Progenitor cell of endocrine pancreas (in vitro differentiated cells): ENCODE measurements at regions not wholly inside any gene's neighbourhood (a gene's known extent, or its start where the extent isn't known, plus 50 kb on each side); places are given as distances from the start of the nearest gene placed in this dataset.

Source experiments
- DNase-seq: peaks from one replicate; pipeline ENCODE4 v3.0.0; 2021; ENCODE audit warnings: low spot score; ENCODE audit not compliant: unreplicated experiment
- H3K27ac Mint-ChIP-seq: 2 replicates; pipeline ENCODE4 v1.8.0; 2021; ENCODE audit warnings: mild to moderate bottlenecking, moderate library complexity, mixed read lengths
- H3K27me3 Mint-ChIP-seq: 2 replicates; pipeline ENCODE4 v1.8.0; 2021; ENCODE audit warnings: mixed read lengths
- H3K36me3 Mint-ChIP-seq: 2 replicates; pipeline ENCODE4 v1.8.0; 2022; ENCODE audit warnings: mixed read lengths; ENCODE audit not compliant: insufficient read depth
- H3K4me1 Mint-ChIP-seq: 2 replicates; pipeline ENCODE4 v1.8.0; 2021; ENCODE audit warnings: low read depth, mixed read lengths
- H3K4me3 Mint-ChIP-seq: 2 replicates; pipeline ENCODE4 v1.8.0; 2021; ENCODE audit warnings: low read depth, mild to moderate bottlenecking, moderate library complexity, mixed read lengths
- H3K9me3 Mint-ChIP-seq: 2 replicates; pipeline ENCODE4 v1.8.0; 2021; ENCODE audit warnings: low read depth, mixed read lengths
- TF ChIP-seq, protein P1 (sequence below): fragments of 200-600 bp; sonication (generic); IDR thresholded peaks from one replicate; pipeline ENCODE4 v1.5.0; 2021; ENCODE audit warnings: antibody characterized with exemption, mild to moderate bottlenecking; ENCODE audit not compliant: unreplicated experiment

DNA sequence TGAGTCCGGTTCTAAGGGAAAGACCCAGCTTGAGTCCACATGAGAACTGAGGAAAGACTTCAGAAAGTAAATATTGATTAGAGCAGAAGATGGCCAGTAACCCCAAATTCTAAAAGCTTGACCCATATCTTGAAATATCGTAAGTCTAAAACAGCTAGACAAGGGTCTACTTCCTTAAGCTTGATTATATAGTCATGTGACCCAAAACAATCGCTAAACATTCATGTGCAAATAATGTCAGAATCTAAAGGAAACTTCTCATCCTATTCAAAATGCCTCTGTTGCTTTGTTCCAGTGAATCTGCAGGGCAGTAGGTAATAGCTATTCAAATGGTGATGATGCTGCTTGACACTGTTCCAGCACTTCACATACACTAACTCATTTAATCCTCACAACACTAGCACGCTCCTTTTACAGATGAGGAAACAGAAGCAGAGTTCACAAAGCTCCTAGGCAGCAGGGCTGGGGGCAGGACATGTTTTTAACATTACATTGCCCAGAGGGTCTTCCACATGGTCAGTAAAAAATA, 52.6 kb downstream of the TCF20 start:
- Mint-ChIP-seq H3K9me3 (no peaks in the 10 kb centered on the region), H3K27me3 (no peaks in the 10 kb centered on the region), H3K4me1 (peaks cover 23% of the 10 kb centered on the region), H3K4me3 (no peak overlapping the region), H3K27ac (peak overlapping the region; percentile 23), H3K36me3 (peaks cover 7% of the 10 kb centered on the region)
- DNase-seq: no peak
- TF ChIP-seq, protein P1, sequence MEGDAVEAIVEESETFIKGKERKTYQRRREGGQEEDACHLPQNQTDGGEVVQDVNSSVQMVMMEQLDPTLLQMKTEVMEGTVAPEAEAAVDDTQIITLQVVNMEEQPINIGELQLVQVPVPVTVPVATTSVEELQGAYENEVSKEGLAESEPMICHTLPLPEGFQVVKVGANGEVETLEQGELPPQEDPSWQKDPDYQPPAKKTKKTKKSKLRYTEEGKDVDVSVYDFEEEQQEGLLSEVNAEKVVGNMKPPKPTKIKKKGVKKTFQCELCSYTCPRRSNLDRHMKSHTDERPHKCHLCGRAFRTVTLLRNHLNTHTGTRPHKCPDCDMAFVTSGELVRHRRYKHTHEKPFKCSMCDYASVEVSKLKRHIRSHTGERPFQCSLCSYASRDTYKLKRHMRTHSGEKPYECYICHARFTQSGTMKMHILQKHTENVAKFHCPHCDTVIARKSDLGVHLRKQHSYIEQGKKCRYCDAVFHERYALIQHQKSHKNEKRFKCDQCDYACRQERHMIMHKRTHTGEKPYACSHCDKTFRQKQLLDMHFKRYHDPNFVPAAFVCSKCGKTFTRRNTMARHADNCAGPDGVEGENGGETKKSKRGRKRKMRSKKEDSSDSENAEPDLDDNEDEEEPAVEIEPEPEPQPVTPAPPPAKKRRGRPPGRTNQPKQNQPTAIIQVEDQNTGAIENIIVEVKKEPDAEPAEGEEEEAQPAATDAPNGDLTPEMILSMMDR: no peak

DNA sequence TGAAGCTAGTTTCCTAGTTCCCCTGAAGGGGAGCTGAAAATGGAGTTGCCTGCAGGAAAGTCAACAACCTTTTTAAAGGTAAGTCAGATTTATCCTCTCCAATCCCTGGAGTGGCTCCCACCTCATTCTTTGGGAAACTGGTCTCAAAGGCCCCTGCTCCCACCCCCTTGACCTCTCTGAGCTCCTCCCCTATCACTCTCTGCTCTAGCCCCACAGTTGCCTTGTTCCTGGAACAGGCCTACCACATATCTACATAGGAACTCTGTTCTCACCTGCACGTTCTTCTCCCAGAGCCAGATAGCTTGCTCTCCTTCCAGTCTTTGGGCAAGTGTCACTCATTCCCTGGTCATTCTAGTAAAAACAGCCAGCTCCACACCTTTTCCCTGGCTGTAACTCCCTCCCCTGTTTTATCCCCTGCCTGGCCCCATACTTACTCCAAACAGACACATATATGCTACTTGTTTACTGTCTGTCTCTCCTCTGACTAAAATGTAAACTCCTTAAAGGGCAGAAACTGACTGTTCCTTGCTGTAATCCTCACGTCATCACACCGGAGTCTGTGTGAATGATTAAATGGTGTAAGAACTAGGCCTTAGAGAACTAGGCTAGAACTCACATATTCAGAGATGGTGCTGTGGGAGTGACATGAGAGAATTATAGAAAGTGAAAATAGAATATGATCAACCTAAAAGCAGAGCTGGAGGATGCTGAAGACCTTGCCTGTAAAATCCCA, 53.3 kb downstream of the TCF20 start:
- Mint-ChIP-seq H3K36me3 (peaks cover 7% of the 10 kb centered on the region), H3K4me1 (peaks cover 17% of the 10 kb centered on the region), H3K27me3 (no peaks in the 10 kb centered on the region), H3K4me3 (no peak overlapping the region), H3K27ac (peak overlapping the region; percentile 83), H3K9me3 (no peaks in the 10 kb centered on the region)
- TF ChIP-seq, protein P1: no peak
- DNase-seq: no peak

DNA sequence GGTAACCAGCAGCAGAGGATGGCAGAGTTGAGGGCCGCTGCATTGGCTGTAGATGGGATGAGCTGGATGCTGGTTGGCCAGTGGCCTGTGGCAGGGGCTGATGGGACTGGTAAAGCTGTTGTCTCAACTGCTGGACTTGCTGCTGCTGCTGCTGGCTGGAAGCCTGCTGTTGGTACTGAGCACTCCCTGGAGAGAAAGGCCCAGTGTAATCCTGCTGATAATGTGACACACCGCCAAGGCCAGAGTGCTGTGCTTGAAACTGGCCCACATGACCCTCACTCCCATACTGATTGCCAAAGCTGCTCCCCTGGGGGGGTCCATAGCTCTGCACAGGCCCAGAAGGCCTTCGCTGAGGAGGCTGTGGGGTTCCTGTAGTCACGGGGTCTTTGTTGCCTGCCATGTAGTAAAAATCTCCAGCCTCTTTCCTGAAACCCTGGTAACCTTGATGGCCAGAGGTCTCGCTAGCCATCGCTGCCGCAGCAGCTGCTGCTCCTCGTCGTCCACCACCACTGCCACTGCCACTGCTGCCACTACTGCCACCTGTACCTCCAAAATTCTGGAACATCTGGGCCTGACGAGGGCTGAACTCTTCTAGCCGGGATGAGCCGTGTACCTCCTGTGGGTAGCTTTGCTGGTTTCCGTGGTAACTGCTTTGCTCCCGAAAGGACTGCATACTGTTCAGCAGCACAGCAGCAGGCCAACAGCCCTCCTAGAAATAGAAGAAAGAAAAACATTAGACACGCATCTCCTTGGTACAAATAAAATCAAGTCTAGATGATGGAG, 55.6 kb downstream of the TCF20 start:
- Mint-ChIP-seq H3K27ac (peak overlapping the region; percentile 9), H3K4me1 (peaks cover 15% of the 10 kb centered on the region), H3K27me3 (no peaks in the 10 kb centered on the region), H3K4me3 (no peak overlapping the region), H3K9me3 (no peaks in the 10 kb centered on the region), H3K36me3 (peaks cover 17% of the 10 kb centered on the region)
- no peak for DNase-seq
- TF ChIP-seq, protein P1: no peak

DNA sequence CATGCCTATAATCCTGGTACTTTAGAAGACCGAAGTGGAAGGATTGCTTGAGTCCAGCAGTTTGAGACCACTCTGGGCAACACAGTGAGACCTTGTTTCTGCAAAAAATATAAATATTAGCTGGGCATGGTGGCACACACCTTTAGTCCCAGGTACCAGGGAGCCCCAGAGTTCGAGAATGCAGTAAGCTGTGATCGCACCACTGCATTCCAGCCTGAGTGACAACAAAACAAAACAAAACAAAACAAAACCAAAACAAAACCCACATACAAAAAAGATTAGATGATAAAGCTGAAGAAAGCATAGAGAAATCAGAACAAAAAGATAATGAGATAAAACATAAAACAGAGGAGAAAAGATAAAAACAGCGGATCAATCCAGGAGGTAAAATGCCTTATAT, 62.1 kb downstream of the TCF20 start:
- Mint-ChIP-seq H3K9me3 (no peaks in the 10 kb centered on the region), H3K4me3 (no peak overlapping the region), H3K36me3 (peaks cover 30% of the 10 kb centered on the region), H3K27ac (no peak overlapping the region), H3K27me3 (no peaks in the 10 kb centered on the region), H3K4me1 (no peaks in the 10 kb centered on the region)
- no peak for DNase-seq
- TF ChIP-seq, protein P1: no peak

DNA sequence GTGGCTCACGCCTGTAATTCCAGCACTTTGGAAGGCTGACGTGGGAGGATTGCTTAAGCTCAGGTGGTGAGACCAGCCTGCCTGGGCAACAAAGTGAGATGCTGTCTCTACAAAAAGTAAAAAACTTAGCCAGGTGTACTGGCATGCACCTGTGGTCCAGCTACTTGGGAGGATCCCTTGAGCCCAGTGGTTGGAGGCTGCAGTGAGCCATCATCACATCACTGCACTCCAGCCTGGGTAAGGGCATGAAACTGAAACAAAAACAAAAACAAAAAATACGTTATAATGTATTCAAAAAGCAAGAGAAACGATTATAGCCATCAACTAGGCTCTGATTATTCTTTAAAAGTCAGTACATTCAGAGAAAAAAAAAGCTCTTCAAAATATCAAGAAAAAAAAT, 62.5 kb downstream of the TCF20 start:
- H3K27me3 Mint-ChIP-seq: no peaks in the 10 kb centered on the region
- peaks cover 27% of the 10 kb centered on the region for H3K36me3 Mint-ChIP-seq
- H3K4me3 Mint-ChIP-seq: no peak overlapping the region

More for the DNA sequence above, 62.5 kb downstream of the TCF20 start:
- Mint-ChIP-seq H3K27ac (no peak overlapping the region), H3K9me3 (no peaks in the 10 kb centered on the region), H3K4me1 (no peaks in the 10 kb centered on the region)
- TF ChIP-seq, protein P1: no peak
- no peak for DNase-seq
